ENCODE measurements at regions not wholly inside any gene's neighbourhood (a gene's known extent, or its start where the extent isn't known, plus 50 kb on each side); places are given as distances from the start of the nearest gene placed in this dataset.

GRCh38 chr12:25424211-25424731 is 128.8 kb downstream of the LMNTD1 start:
- H3K4me3 ChIP-seq (ENCODE audit: low read depth, low read length) = no peak overlapping the region
- no peak for DNase-seq (ENCODE audit: low read depth)
- no peak for TF ChIP-seq CTCF (IDR thresholded peaks at IDR 0.05; ENCODE audit: low read depth, low read length, missing control alignments)

GRCh38 chr12:25423355-25424050 is 129.6 kb downstream of the LMNTD1 start:
- no peak overlapping the region for H3K4me3 ChIP-seq (ENCODE audit: low read depth, low read length)
- DNase-seq (ENCODE audit: low read depth) = no peak
- no peak for TF ChIP-seq CTCF (IDR thresholded peaks at IDR 0.05; ENCODE audit: low read depth, low read length, missing control alignments)

GRCh38 chr12:25422241-25422640 is 130.8 kb downstream of the LMNTD1 start:
- TF ChIP-seq CTCF (IDR thresholded peaks at IDR 0.05; ENCODE audit: low read depth, low read length, missing control alignments) = no peak
- no peak overlapping the region for H3K4me3 ChIP-seq (ENCODE audit: low read depth, low read length)
- DNase-seq (ENCODE audit: low read depth) = no peak

- H3K4me3 ChIP-seq (ENCODE audit: low read depth, low read length) = no peak overlapping the region
- no peak for DNase-seq (ENCODE audit: low read depth)
- TF ChIP-seq CTCF (IDR thresholded peaks at IDR 0.05; ENCODE audit: low read depth, low read length, missing control alignments) = no peak
Observed at GRCh38 chr12:25421651-25422167, 131.4 kb downstream of the LMNTD1 start.

GRCh38 chr12:25420116-25420515 is 133.0 kb downstream of the LMNTD1 start:
- TF ChIP-seq CTCF (IDR thresholded peaks at IDR 0.05; ENCODE audit: low read depth, low read length, missing control alignments) = no peak
- no peak overlapping the region for H3K4me3 ChIP-seq (ENCODE audit: low read depth, low read length)
- DNase-seq (ENCODE audit: low read depth) = no peak

GRCh38 chr12:25419595-25419994 is 133.5 kb downstream of the LMNTD1 start:
- no peak for TF ChIP-seq CTCF (IDR thresholded peaks at IDR 0.05; ENCODE audit: low read depth, low read length, missing control alignments)
- DNase-seq (ENCODE audit: low read depth) = no peak
- no peak overlapping the region for H3K4me3 ChIP-seq (ENCODE audit: low read depth, low read length)

GRCh38 chr12:25417071-25417470 is 136.0 kb downstream of the LMNTD1 start:
- no peak overlapping the region for H3K4me3 ChIP-seq (ENCODE audit: low read depth, low read length)
- TF ChIP-seq CTCF (IDR thresholded peaks at IDR 0.05; ENCODE audit: low read depth, low read length, missing control alignments) = no peak
- DNase-seq (ENCODE audit: low read depth) = no peak

Data from GM12864 (cell line).